ENCODE measurements at regions not wholly inside any gene's neighbourhood (a gene's known extent, or its start where the extent isn't known, plus 50 kb on each side); places are given as distances from the start of the nearest gene placed in this dataset.

- ChIA-PET POLR2A (no interaction called here), CTCF (interaction anchor here (1.5 kb wide), 1 partner anchor 18 kb away, joined by 4 read pairs; no protein-coding TSS in a partner anchor)
- no peak for DNase-seq (ENCODE audit: extremely low spot score)
- no peak for TF ChIP-seq CTCF (IDR thresholded peaks at IDR 0.05; ENCODE audit: control extremely low read depth, extremely low read depth, low read depth, missing control alignments)
Measured at GRCh38 chr11:81990659-81991443, 742.8 kb downstream of the FAM181B start.

- CTCF ChIA-PET: interaction anchor here (1.1 to 1.5 kb wide), 2 partner anchors 10 to 16 kb away, joined by 4 read pairs; no protein-coding TSS in a partner anchor
- no peak for DNase-seq (ENCODE audit: extremely low spot score)
- POLR2A ChIA-PET: no interaction called here
- no peak for TF ChIP-seq CTCF (IDR thresholded peaks at IDR 0.05; ENCODE audit: control extremely low read depth, extremely low read depth, low read depth, missing control alignments)
Measured at GRCh38 chr11:81989093-81989492, 744.6 kb downstream of the FAM181B start.

GRCh38 chr11:81987829-81988472, 745.7 kb downstream of the FAM181B start:
- DNase-seq (ENCODE audit: extremely low spot score): no peak
- no peak for TF ChIP-seq CTCF (IDR thresholded peaks at IDR 0.05; ENCODE audit: control extremely low read depth, extremely low read depth, low read depth, missing control alignments)
- CTCF ChIA-PET: no interaction called here
- POLR2A ChIA-PET: no interaction called here

- ChIA-PET POLR2A (no interaction called here), CTCF (interaction anchor here (0.9 to 1.2 kb wide), 2 partner anchors 265 to 328 kb away, joined by 3 read pairs; no protein-coding TSS in a partner anchor)
- TF ChIP-seq CTCF (IDR thresholded peaks at IDR 0.05; ENCODE audit: control extremely low read depth, extremely low read depth, low read depth, missing control alignments): no peak
- DNase-seq (ENCODE audit: extremely low spot score): no peak
Measured at GRCh38 chr11:81986556-81987161, 747.0 kb downstream of the FAM181B start.

GRCh38 chr11:81979448-81979847, 754.2 kb downstream of the FAM181B start:
- ChIA-PET POLR2A (no interaction called here), CTCF (no interaction called here)
- no peak for TF ChIP-seq CTCF (IDR thresholded peaks at IDR 0.05; ENCODE audit: control extremely low read depth, extremely low read depth, low read depth, missing control alignments)
- DNase-seq (ENCODE audit: extremely low spot score): no peak

- POLR2A ChIA-PET: no interaction called here
- DNase-seq (ENCODE audit: extremely low spot score): no peak
- no peak for TF ChIP-seq CTCF (IDR thresholded peaks at IDR 0.05; ENCODE audit: control extremely low read depth, extremely low read depth, low read depth, missing control alignments)
- CTCF ChIA-PET: no interaction called here
Measured at GRCh38 chr11:81975261-81975900, 758.3 kb downstream of the FAM181B start.
